ENCODE measurements at regions not wholly inside any gene's neighbourhood (a gene's known extent, or its start where the extent isn't known, plus 50 kb on each side); places are given as distances from the start of the nearest gene placed in this dataset.

GRCh38 chr13:44112700-44113329 lies 233.1 kb downstream of the LACC1 start:
- Histone ChIP-seq H3K27ac (peak overlapping the region; percentile 24 to 64), H3K4me3 (no peak overlapping the region)
- no peak for DNase-seq (ENCODE audit: low spot score)
- no peak for TF ChIP-seq CTCF (IDR thresholded peaks at IDR 0.05)

- no peak for DNase-seq (ENCODE audit: low spot score)
- Histone ChIP-seq H3K4me3 (no peak overlapping the region), H3K27ac (peak overlapping the region; percentile 37 to 59)
- TF ChIP-seq CTCF (IDR thresholded peaks at IDR 0.05): peak; percentile 12
These were observed 237.0 kb downstream of the LACC1 start for GRCh38 chr13:44116562-44117332.

- no peak overlapping the region for H3K4me3 ChIP-seq
- no peak for TF ChIP-seq CTCF (IDR thresholded peaks at IDR 0.05)
- DNase-seq (ENCODE audit: low spot score): no peak
- H3K27ac ChIP-seq: peak overlapping the region; percentile 37 to 59
These were observed 237.6 kb downstream of the LACC1 start for GRCh38 chr13:44117351-44117750.

- H3K27ac ChIP-seq: peak overlapping the region; percentile 37 to 59
These were observed 238.1 kb downstream of the LACC1 start for GRCh38 chr13:44117816-44118215.

GRCh38 chr13:44118881-44119280 lies 239.2 kb downstream of the LACC1 start:
- no peak for DNase-seq (ENCODE audit: low spot score)
- no peak overlapping the region for H3K4me3 ChIP-seq
- no peak for TF ChIP-seq CTCF (IDR thresholded peaks at IDR 0.05)
- H3K27ac ChIP-seq: no peak overlapping the region

More at GRCh38 chr13:44117816-44118215, 238.1 kb downstream of the LACC1 start:
- H3K4me3 ChIP-seq: no peak overlapping the region
- TF ChIP-seq CTCF (IDR thresholded peaks at IDR 0.05): no peak
- no peak for DNase-seq (ENCODE audit: low spot score)

GRCh38 chr13:44120043-44120442 lies 240.3 kb downstream of the LACC1 start:
- H3K4me3 ChIP-seq: no peak overlapping the region
- no peak for DNase-seq (ENCODE audit: low spot score)
- H3K27ac ChIP-seq: peak overlapping the region; percentile 6 to 36
- no peak for TF ChIP-seq CTCF (IDR thresholded peaks at IDR 0.05)
